ENCODE measurements at regions not wholly inside any gene's neighbourhood (a gene's known extent, or its start where the extent isn't known, plus 50 kb on each side); places are given as distances from the start of the nearest gene placed in this dataset.

GRCh38 chr3:139113993-139114375 is 69.3 kb upstream of the PRR23C start:
- 31% methylated on average over 4 of the region's 4 CpGs for WGBS (ENCODE audit: low lambda C conversion rate)
- Histone ChIP-seq H3K4me1 (ENCODE audit: insufficient read depth, low read length) (no peaks in the 10 kb centered on the region), H2AFZ (ENCODE audit: low read length) (no peak overlapping the region), H3K79me2 (ENCODE audit: insufficient read depth, low read length) (no peaks in the 10 kb centered on the region), H3K27me3 (ENCODE audit: control insufficient read depth in 1 of 2, insufficient read depth in 2 of 2, low read length in 2 of 2) (peaks cover 0 to 5% of the 10 kb centered on the region in 2 experiments; a peak in 2 of 5 replicates), H3K4me2 (ENCODE audit: low read depth, low read length) (no peak overlapping the region), H3K9me3 (ENCODE audit: low read length) (no peaks in the 10 kb centered on the region), H3K4me3 (replicated peaks in 1 of 3; ENCODE audit: insufficient read depth in 1 of 3, low read depth in 2 of 3, low read length in 3 of 3) (no peak overlapping the region), H3K36me3 (replicated peaks in 1 of 2; ENCODE audit: control insufficient read depth in 1 of 2, insufficient read depth in 2 of 2, low read length in 2 of 2) (no peaks in the 10 kb centered on the region), H3K9ac (ENCODE audit: insufficient read depth, low read depth, low read length) (no peak overlapping the region), H3K27ac (ENCODE audit: extremely low read length, insufficient read depth, low read length) (no peak overlapping the region), H4K20me1 (ENCODE audit: insufficient read depth, low read length) (no peaks in the 10 kb centered on the region)
- no TSS peak for BruUV-seq (replicated peaks)
- in situ Hi-C loops (cut with HindIII; ENCODE audit: extremely low pct_ligation_motif_present, low pct_unique_long_range_greater_than_20kb) (loop anchor here (5.0 kb wide), 1 partner anchor 213 kb away; no protein-coding TSS in a partner anchor), intact Hi-C loops (cut with micrococcal nuclease; ENCODE audit: unreplicated experiment) (loop anchor here (2.0 to 5.0 kb wide), 2 partner anchors 172 to 215 kb away; no protein-coding TSS in a partner anchor)
- ChIA-PET POLR2A (no interaction called here), CTCF (ENCODE audit: low intra/inter-chr PET ratio, low total read pairs) (interaction anchor here (1.7 kb wide), 1 partner anchor 215 kb away, joined by 4 read pairs; no protein-coding TSS in a partner anchor)
- DNase-seq (ENCODE audit: low spot score) (no peak), FAIRE-seq (no peak), ATAC-seq (no peak)
- TF ChIP-seq, protein P1, sequence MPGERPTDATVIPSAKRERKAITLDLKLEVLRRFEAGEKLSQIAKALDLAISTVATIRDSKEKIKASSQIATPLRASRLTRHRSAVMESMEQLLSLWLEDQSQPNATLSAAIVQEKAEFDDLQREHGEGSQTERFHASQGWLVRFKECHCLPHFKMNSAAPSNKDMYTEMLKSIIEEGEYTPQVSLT (CRISPR knock-in tag; IDR thresholded peaks at IDR 0.05; ENCODE audit: borderline replicate concordance, low read depth), result no peak
- TF ChIP-seq ISL2 (CRISPR knock-in tag; IDR thresholded peaks at IDR 0.05) (no peak), ZKSCAN8 (CRISPR knock-in tag; IDR thresholded peaks at IDR 0.05; ENCODE audit: borderline replicate concordance) (no peak), PPARG (CRISPR knock-in tag; conservative IDR thresholded peaks at IDR 0.05) (no peak), TOE1 (CRISPR knock-in tag; IDR thresholded peaks at IDR 0.05) (no peak), YEATS2 (CRISPR knock-in tag; IDR thresholded peaks at IDR 0.05; ENCODE audit: borderline replicate concordance) (no peak), MLLT10 (CRISPR knock-in tag; IDR thresholded peaks at IDR 0.05) (no peak), ZBED4 (CRISPR knock-in tag; IDR thresholded peaks at IDR 0.05; ENCODE audit: borderline replicate concordance) (no peak), NBN (conservative IDR thresholded peaks at IDR 0.05) (no peak), ETV5 (CRISPR knock-in tag; IDR thresholded peaks at IDR 0.05; ENCODE audit: borderline replicate concordance) (no peak), RBAK (CRISPR knock-in tag; IDR thresholded peaks at IDR 0.05) (no peak)
- TF ChIP-seq, protein P2, sequence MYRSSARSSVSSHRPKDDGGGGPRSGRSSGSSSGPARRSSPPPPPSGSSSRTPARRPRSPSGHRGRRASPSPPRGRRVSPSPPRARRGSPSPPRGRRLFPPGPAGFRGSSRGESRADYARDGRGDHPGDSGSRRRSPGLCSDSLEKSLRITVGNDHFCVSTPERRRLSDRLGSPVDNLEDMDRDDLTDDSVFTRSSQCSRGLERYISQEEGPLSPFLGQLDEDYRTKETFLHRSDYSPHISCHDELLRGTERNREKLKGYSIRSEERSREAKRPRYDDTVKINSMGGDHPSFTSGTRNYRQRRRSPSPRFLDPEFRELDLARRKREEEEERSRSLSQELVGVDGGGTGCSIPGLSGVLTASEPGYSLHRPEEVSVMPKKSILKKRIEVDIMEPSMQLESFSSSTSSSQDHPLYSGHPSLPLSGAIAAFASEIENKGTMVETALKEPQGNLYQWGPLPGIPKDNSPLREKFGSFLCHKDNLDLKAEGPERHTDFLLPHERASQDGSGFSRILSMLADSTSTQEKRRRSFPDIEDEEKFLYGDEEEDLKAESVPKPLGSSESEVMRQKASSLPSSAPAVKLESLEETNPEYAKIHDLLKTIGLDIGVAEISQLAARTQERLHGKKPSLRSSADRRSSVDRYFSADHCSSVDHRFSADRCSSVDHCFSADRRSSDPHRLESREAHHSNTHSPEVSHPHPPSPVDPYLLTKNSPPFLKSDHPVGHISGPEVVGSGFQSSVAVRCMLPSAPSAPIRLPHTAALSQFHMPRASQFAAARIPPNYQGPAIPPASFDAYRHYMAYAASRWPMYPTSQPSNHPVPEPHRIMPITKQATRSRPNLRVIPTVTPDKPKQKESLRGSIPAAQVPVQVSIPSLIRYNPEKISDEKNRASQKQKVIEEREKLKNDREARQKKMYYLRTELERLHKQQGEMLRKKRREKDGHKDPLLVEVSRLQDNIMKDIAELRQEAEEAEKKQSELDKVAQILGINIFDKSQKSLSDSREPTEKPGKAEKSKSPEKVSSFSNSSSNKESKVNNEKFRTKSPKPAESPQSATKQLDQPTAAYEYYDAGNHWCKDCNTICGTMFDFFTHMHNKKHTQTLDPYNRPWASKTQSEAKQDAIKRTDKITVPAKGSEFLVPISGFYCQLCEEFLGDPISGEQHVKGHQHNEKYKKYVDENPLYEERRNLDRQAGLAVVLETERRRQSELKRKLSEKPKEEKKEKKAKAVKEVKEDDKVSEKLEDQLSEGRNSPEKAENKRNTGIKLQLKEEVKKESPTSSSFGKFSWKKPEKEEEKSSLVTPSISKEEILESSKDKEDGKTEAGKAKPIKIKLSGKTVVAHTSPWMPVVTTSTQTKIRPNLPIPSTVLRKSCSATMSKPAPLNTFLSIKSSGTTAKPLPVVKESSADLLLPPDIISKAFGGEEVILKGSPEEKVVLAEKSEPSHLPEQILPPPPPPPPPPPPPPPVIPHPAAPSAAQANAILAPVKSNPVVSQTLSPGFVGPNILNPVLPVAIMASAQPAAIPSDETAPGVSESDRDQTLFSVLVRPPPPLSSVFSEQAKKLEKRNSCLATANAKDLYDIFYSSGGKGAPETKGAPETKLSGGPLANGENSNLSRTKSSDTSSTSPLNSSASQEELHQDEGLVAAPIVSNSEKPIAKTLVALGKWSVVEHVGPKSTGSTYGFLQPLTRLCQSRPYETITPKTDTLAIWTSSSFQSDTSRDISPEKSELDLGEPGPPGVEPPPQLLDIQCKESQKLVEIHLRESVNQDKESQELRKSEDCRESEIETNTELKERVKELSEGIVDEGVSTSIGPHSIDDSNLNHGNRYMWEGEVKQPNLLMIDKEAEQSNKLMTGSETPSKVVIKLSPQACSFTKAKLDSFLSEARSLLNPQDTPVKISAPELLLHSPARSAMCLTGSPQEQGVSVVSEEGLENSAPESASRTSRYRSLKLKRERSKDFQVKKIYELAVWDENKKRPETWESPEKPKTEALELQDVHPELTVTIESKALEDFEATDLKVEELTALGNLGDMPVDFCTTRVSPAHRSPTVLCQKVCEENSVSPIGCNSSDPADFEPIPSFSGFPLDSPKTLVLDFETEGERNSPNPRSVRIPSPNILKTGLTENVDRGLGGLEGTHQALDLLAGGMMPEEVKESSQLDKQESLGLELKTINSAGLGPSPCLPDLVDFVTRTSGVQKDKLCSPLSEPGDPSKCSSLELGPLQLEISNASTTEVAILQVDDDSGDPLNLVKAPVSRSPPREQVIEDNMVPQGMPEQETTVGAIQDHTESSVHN (CRISPR knock-in tag; IDR thresholded peaks at IDR 0.05), result no peak
